Progenitor cell of endocrine pancreas (in vitro differentiated cells): ENCODE measurements at regions not wholly inside any gene's neighbourhood (a gene's known extent, or its start where the extent isn't known, plus 50 kb on each side); places are given as distances from the start of the nearest gene placed in this dataset.

Source experiments
- DNase-seq: peaks from one replicate; pipeline ENCODE4 v3.0.0; 2021; ENCODE audit warnings: low spot score; ENCODE audit not compliant: unreplicated experiment
- H3K27ac Mint-ChIP-seq: 2 replicates; pipeline ENCODE4 v1.8.0; 2021; ENCODE audit warnings: mild to moderate bottlenecking, moderate library complexity, mixed read lengths
- H3K27me3 Mint-ChIP-seq: 2 replicates; pipeline ENCODE4 v1.8.0; 2021; ENCODE audit warnings: mixed read lengths
- H3K36me3 Mint-ChIP-seq: 2 replicates; pipeline ENCODE4 v1.8.0; 2022; ENCODE audit warnings: mixed read lengths; ENCODE audit not compliant: insufficient read depth
- H3K4me1 Mint-ChIP-seq: 2 replicates; pipeline ENCODE4 v1.8.0; 2021; ENCODE audit warnings: low read depth, mixed read lengths
- H3K4me3 Mint-ChIP-seq: 2 replicates; pipeline ENCODE4 v1.8.0; 2021; ENCODE audit warnings: low read depth, mild to moderate bottlenecking, moderate library complexity, mixed read lengths
- H3K9me3 Mint-ChIP-seq: 2 replicates; pipeline ENCODE4 v1.8.0; 2021; ENCODE audit warnings: low read depth, mixed read lengths
- CTCF ChIP-seq: fragments of 200-600 bp; sonication (generic); IDR thresholded peaks from one replicate; pipeline ENCODE4 v1.5.0; 2021; ENCODE audit warnings: antibody characterized with exemption, mild to moderate bottlenecking; ENCODE audit not compliant: unreplicated experiment

GRCh38 chr2:7891312-7891711 is 790.5 kb upstream of the ID2 start:
- peaks cover 7% of the 10 kb centered on the region for H3K9me3 Mint-ChIP-seq
- H3K27me3 Mint-ChIP-seq, result peaks cover 5% of the 10 kb centered on the region
- H3K4me1 Mint-ChIP-seq, result peaks cover 3% of the 10 kb centered on the region
- no peak overlapping the region for H3K4me3 Mint-ChIP-seq
- no peak overlapping the region for H3K27ac Mint-ChIP-seq
- H3K36me3 Mint-ChIP-seq, result no peaks in the 10 kb centered on the region
- TF ChIP-seq CTCF, result no peak
- DNase-seq, result no peak

- TF ChIP-seq CTCF, result no peak
- Mint-ChIP-seq H3K4me1 (peaks cover 22% of the 10 kb centered on the region), H3K9me3 (peaks cover 7% of the 10 kb centered on the region), H3K27me3 (peaks cover 12% of the 10 kb centered on the region), H3K36me3 (no peaks in the 10 kb centered on the region), H3K27ac (no peak overlapping the region), H3K4me3 (no peak overlapping the region)
- DNase-seq, result no peak
Observed at GRCh38 chr2:7895289-7895688, 786.6 kb upstream of the ID2 start.

- no peak for DNase-seq
- Mint-ChIP-seq H3K36me3 (no peaks in the 10 kb centered on the region), H3K27ac (no peak overlapping the region), H3K4me3 (no peak overlapping the region), H3K4me1 (peaks cover 22% of the 10 kb centered on the region), H3K27me3 (peaks cover 12% of the 10 kb centered on the region), H3K9me3 (peaks cover under 1% of the 10 kb centered on the region)
- no peak for TF ChIP-seq CTCF
Observed at GRCh38 chr2:7896940-7897487, 784.8 kb upstream of the ID2 start.

GRCh38 chr2:7899241-7899640 is 782.6 kb upstream of the ID2 start:
- TF ChIP-seq CTCF, result no peak
- H3K27ac Mint-ChIP-seq, result no peak overlapping the region
- no peaks in the 10 kb centered on the region for H3K9me3 Mint-ChIP-seq
- H3K4me1 Mint-ChIP-seq, result peaks cover 24% of the 10 kb centered on the region
- H3K36me3 Mint-ChIP-seq, result no peaks in the 10 kb centered on the region
- no peak for DNase-seq
- H3K4me3 Mint-ChIP-seq, result no peak overlapping the region
- H3K27me3 Mint-ChIP-seq, result peaks cover 19% of the 10 kb centered on the region

GRCh38 chr2:7899923-7900322 is 781.9 kb upstream of the ID2 start:
- H3K27ac Mint-ChIP-seq, result no peak overlapping the region
- H3K9me3 Mint-ChIP-seq, result no peaks in the 10 kb centered on the region
- peaks cover 24% of the 10 kb centered on the region for H3K4me1 Mint-ChIP-seq
- no peak for TF ChIP-seq CTCF
- no peak overlapping the region for H3K4me3 Mint-ChIP-seq
- H3K27me3 Mint-ChIP-seq, result peaks cover 21% of the 10 kb centered on the region
- no peak for DNase-seq
- no peaks in the 10 kb centered on the region for H3K36me3 Mint-ChIP-seq
